ENCODE measurements at regions not wholly inside any gene's neighbourhood (a gene's known extent, or its start where the extent isn't known, plus 50 kb on each side); places are given as distances from the start of the nearest gene placed in this dataset.

DNA sequence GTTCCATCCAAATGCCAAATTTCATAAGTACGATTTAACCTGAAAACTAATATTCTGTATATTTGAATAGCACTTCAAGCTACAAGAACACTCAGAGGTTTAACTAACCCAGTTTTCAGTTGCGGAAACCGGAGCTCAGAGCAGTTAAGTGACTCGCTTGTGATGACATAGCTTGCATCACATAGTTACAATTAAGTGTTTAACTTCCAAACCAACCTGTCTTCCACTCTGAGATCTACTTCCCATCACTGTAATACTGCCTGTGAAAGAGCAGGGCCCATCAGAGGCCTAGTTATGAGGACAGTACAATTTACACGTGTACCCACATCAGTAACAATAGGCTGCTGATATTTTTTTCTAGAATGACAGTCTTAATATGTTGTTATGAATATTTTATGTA, 120.3 kb downstream of the MAD2L1 start:
- TF ChIP-seq, protein P1, sequence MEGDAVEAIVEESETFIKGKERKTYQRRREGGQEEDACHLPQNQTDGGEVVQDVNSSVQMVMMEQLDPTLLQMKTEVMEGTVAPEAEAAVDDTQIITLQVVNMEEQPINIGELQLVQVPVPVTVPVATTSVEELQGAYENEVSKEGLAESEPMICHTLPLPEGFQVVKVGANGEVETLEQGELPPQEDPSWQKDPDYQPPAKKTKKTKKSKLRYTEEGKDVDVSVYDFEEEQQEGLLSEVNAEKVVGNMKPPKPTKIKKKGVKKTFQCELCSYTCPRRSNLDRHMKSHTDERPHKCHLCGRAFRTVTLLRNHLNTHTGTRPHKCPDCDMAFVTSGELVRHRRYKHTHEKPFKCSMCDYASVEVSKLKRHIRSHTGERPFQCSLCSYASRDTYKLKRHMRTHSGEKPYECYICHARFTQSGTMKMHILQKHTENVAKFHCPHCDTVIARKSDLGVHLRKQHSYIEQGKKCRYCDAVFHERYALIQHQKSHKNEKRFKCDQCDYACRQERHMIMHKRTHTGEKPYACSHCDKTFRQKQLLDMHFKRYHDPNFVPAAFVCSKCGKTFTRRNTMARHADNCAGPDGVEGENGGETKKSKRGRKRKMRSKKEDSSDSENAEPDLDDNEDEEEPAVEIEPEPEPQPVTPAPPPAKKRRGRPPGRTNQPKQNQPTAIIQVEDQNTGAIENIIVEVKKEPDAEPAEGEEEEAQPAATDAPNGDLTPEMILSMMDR (IDR thresholded peaks at IDR 0.05), result no peak
- no peak for TF ChIP-seq POLR2A (IDR thresholded peaks at IDR 0.05)
